ENCODE measurements at regions not wholly inside any gene's neighbourhood (a gene's known extent, or its start where the extent isn't known, plus 50 kb on each side); places are given as distances from the start of the nearest gene placed in this dataset.

GRCh38 chr12:114838480-114838879, 154.5 kb upstream of the TBX3 start:
- peaks cover 0 to 9% of the 10 kb centered on the region in 2 donors for H3K9me3 ChIP-seq (replicated peaks in 1 of 2; ENCODE audit: control insufficient read depth in 1 of 2, insufficient read depth in 1 of 2, low read length in 2 of 2)
- H3K36me3 ChIP-seq (replicated peaks in 1 of 2; ENCODE audit: control insufficient read depth in 1 of 2, insufficient read depth in 2 of 2, low read length in 2 of 2), result no peaks in the 10 kb centered on the region
- Mint-ChIP-seq H3K27ac (no peak overlapping the region), H3K36me3 (peaks cover 0 to 2% of the 10 kb centered on the region in 2 donors), H3K4me3 (no peak overlapping the region), H3K27me3 (ENCODE audit: low read depth in 3 of 3) (peaks cover 0 to 6% (median 0%) of the 10 kb centered on the region in 3 donors), H3K4me1 (no peaks in the 10 kb centered on the region), H3K9me3 (peaks cover 4 to 20% (median 9%) of the 10 kb centered on the region in 7 donors)
- TF ChIP-seq CTCF (IDR thresholded peaks at IDR 0.05), result no peak
- 88% methylated on average over 9 of the region's 9 CpGs for WGBS (ENCODE audit: insufficient coverage)
- no peaks in the 10 kb centered on the region for H4K20me1 ChIP-seq (ENCODE audit: insufficient read depth, low read length)
- DNase-seq, result no peak
- no peak overlapping the region for H3K4me2 ChIP-seq (replicated peaks; ENCODE audit: extremely low read depth, low read length, poor library complexity, severe bottlenecking)
- no peak overlapping the region for H3K27ac ChIP-seq (ENCODE audit: low read depth in 1 of 2, low read length in 2 of 2)
- H2AFZ ChIP-seq (ENCODE audit: insufficient read depth, low read depth, low read length, poor library complexity, severe bottlenecking), result no peak overlapping the region
- intact Hi-C loops (cut with micrococcal nuclease), result no loop called here
- H3K4me3 ChIP-seq (replicated peaks in 1 of 3; ENCODE audit: low read depth in 2 of 3, low read length in 3 of 3), result no peak overlapping the region
- H3K27me3 ChIP-seq (ENCODE audit: control insufficient read depth in 2 of 2, insufficient read depth in 2 of 2, low read length in 2 of 2), result no peaks in the 10 kb centered on the region
- H3K4me1 ChIP-seq (ENCODE audit: control insufficient read depth in 1 of 2, insufficient read depth in 2 of 2, low read length in 2 of 2), result no peaks in the 10 kb centered on the region
- H3K9ac ChIP-seq (ENCODE audit: insufficient read depth, low read length, poor library complexity, severe bottlenecking), result no peak overlapping the region
- no peaks in the 10 kb centered on the region for H3K79me2 ChIP-seq (ENCODE audit: insufficient read depth, low read length)

GRCh38 chr12:114836609-114837008, 152.6 kb upstream of the TBX3 start:
- no peaks in the 10 kb centered on the region for H3K4me1 Mint-ChIP-seq
- H3K4me2 ChIP-seq (replicated peaks; ENCODE audit: extremely low read depth, low read length, poor library complexity, severe bottlenecking), result no peak overlapping the region
- H3K27me3 ChIP-seq (ENCODE audit: control insufficient read depth in 2 of 2, insufficient read depth in 2 of 2, low read length in 2 of 2), result no peaks in the 10 kb centered on the region
- DNase-seq, result no peak
- no peak for TF ChIP-seq CTCF (IDR thresholded peaks at IDR 0.05)
- peaks cover 4 to 15% (median 9%) of the 10 kb centered on the region in 7 donors for H3K9me3 Mint-ChIP-seq
- no peaks in the 10 kb centered on the region for H4K20me1 ChIP-seq (ENCODE audit: insufficient read depth, low read length)
- H3K9me3 ChIP-seq (replicated peaks in 1 of 2; ENCODE audit: control insufficient read depth in 1 of 2, insufficient read depth in 1 of 2, low read length in 2 of 2), result peaks cover 0 to 9% of the 10 kb centered on the region in 2 donors
- peaks cover 0 to 4% (median 1%) of the 10 kb centered on the region in 3 donors for H3K27me3 Mint-ChIP-seq (ENCODE audit: low read depth in 3 of 3)
- WGBS (ENCODE audit: insufficient coverage), result no CpG with 5 or more reads among the region's 3 CpGs
- no peak overlapping the region for H3K27ac ChIP-seq (ENCODE audit: low read depth in 1 of 2, low read length in 2 of 2)
- intact Hi-C loops (cut with micrococcal nuclease), result no loop called here
- no peak overlapping the region for H3K9ac ChIP-seq (ENCODE audit: insufficient read depth, low read length, poor library complexity, severe bottlenecking)
- no peak overlapping the region for H3K4me3 ChIP-seq (replicated peaks in 1 of 3; ENCODE audit: low read depth in 2 of 3, low read length in 3 of 3)
- no peaks in the 10 kb centered on the region for H3K4me1 ChIP-seq (ENCODE audit: control insufficient read depth in 1 of 2, insufficient read depth in 2 of 2, low read length in 2 of 2)
- H3K27ac Mint-ChIP-seq, result no peak overlapping the region
- no peaks in the 10 kb centered on the region for H3K79me2 ChIP-seq (ENCODE audit: insufficient read depth, low read length)
- H2AFZ ChIP-seq (ENCODE audit: insufficient read depth, low read depth, low read length, poor library complexity, severe bottlenecking), result no peak overlapping the region
- H3K4me3 Mint-ChIP-seq, result no peak overlapping the region
- peaks cover 0 to 2% of the 10 kb centered on the region in 2 donors for H3K36me3 Mint-ChIP-seq
- no peaks in the 10 kb centered on the region for H3K36me3 ChIP-seq (replicated peaks in 1 of 2; ENCODE audit: control insufficient read depth in 1 of 2, insufficient read depth in 2 of 2, low read length in 2 of 2)
